RWPE1 (cell line): ENCODE measurements at regions not wholly inside any gene's neighbourhood (a gene's known extent, or its start where the extent isn't known, plus 50 kb on each side); places are given as distances from the start of the nearest gene placed in this dataset.

Experiments used
- CTCF ChIA-PET: fragments of 350-600 bp; sonication (Branson Sonifier 250); formaldehyde crosslinking; extraction: SDS; loops from one replicate; lab custom pipeline; 2021; lab: Yijun Ruan, JAX
- POLR2A ChIA-PET: fragments of 400-600 bp; formaldehyde crosslinking; extraction: SDS; loops from one replicate; lab custom pipeline; 2020; ENCODE audit warnings: antibody characterized with exemption; ENCODE audit not compliant: low non-redundant PET; lab: Yijun Ruan, JAX
- DNase-seq: peaks from one replicate; pipeline ENCODE4 v3.0.0; 2012; ENCODE audit warnings: low spot score
- H3K27ac ChIP-seq: fragments of 450-650 bp; 2 replicates; pipeline ENCODE4 v1.5.1; 2017
- TF ChIP-seq, protein P1 (sequence below): fragments of 450-650 bp; conservative IDR thresholded peaks from 2 replicates; pipeline ENCODE4 v1.5.1; 2017; ENCODE audit warnings: low read depth, mild to moderate bottlenecking

DNA sequence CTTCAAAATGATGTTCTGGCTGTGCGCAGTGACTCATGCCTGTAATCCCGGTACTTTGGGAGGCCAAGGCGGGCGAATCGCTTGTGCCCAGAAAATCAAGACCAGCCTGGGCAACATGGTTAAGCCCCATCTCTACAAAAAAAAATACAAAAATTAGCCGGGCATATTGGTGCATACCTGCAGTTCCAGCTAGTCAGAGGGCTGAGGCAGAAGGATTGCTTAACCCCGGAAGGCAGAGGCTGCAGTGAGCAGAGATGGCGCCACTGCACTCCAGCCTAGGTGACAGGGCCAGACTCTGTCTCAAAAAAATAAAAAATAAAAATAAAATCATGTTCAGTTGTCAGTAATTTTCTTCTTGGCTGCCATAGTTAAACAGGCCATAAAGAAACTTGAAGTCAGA, 245.9 kb upstream of the USP15 start:
- no peak overlapping the region for H3K27ac ChIP-seq
- POLR2A ChIA-PET: no interaction called here
- DNase-seq: no peak
- CTCF ChIA-PET: no interaction called here
- TF ChIP-seq, protein P1, sequence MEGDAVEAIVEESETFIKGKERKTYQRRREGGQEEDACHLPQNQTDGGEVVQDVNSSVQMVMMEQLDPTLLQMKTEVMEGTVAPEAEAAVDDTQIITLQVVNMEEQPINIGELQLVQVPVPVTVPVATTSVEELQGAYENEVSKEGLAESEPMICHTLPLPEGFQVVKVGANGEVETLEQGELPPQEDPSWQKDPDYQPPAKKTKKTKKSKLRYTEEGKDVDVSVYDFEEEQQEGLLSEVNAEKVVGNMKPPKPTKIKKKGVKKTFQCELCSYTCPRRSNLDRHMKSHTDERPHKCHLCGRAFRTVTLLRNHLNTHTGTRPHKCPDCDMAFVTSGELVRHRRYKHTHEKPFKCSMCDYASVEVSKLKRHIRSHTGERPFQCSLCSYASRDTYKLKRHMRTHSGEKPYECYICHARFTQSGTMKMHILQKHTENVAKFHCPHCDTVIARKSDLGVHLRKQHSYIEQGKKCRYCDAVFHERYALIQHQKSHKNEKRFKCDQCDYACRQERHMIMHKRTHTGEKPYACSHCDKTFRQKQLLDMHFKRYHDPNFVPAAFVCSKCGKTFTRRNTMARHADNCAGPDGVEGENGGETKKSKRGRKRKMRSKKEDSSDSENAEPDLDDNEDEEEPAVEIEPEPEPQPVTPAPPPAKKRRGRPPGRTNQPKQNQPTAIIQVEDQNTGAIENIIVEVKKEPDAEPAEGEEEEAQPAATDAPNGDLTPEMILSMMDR: no peak

DNA sequence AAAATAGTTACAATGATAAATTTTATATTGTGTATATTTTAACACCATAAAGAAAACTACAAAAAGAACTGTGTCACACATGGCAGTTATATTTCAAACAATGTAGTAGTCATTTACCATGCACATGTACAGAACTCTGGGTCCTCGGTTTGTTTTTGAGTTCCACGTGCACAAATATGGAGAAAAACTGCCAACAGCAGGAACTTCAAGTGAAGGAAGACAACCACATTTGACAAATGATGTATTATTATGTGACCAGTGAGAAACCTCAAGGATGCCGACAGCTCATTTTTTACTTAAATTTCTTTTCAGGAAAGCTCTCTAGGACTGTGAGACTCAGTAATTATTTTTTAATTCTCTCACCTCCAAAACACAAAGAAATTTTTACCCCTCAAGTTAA, 244.2 kb upstream of the USP15 start:
- TF ChIP-seq, protein P1: no peak
- CTCF ChIA-PET: no interaction called here
- DNase-seq: no peak
- no peak overlapping the region for H3K27ac ChIP-seq
- POLR2A ChIA-PET: no interaction called here

DNA sequence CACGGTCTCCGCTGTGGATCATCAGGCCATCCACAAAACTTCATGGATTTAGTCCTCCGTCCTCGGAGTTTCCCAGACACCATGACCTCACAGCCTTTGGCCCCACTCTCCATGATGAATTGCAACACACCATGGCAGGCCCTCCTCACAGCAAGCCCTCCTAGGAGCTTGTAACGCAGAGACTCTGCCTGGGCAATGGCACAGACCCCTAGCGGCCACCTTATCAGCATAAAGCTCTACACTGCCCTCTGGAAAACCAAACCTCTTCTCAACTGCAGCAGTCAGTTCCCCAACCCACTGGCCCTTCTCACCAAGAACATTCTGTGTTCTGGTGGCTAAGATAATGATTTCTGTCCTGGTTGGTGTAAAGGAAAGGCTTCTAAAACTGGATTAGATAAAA, 238.4 kb upstream of the USP15 start:
- POLR2A ChIA-PET: no interaction called here
- no peak overlapping the region for H3K27ac ChIP-seq
- CTCF ChIA-PET: no interaction called here
- no peak for DNase-seq
- TF ChIP-seq, protein P1: no peak

DNA sequence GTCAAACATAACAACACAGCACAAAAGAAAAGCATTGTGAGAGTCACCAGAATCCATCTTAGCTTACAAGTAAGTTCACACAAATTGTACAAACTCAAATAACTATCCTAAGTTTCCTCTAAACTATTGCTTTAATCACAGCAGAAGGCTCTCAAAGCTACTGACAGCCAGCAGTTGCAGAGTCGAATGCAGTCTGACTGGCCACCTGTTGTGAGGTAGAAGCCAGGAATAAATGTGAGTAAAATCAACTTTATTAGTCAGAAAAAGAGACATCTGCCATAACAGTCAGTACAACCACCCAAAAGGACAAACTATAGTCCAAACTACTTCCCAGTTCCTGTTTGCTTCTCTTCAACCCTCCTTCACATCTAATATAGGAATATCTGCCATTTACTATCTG, 231.7 kb upstream of the USP15 start:
- no peak for DNase-seq
- CTCF ChIA-PET: no interaction called here
- H3K27ac ChIP-seq: no peak overlapping the region
- POLR2A ChIA-PET: no interaction called here
- TF ChIP-seq, protein P1: no peak

DNA sequence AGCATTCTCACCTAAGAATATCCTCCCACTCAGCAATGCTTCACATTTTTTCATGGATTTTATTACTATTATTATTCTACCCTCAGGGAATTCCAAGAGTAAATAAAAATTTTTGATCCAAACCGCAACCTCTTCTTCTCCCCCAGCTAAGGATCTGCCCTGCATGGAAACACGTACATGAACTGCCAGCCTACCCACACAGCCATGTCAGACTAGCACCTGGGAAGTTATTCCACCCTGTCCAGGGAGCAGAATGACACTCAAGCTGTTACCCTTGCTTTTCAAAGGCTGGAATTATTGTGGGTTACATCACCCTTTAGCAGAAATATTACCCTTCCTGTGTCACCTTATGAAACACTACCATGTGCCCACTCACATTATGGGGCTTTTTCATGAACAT, 227.3 kb upstream of the USP15 start:
- H3K27ac ChIP-seq: no peak overlapping the region
- POLR2A ChIA-PET: no interaction called here
- DNase-seq: no peak
- TF ChIP-seq, protein P1: no peak
- CTCF ChIA-PET: no interaction called here

DNA sequence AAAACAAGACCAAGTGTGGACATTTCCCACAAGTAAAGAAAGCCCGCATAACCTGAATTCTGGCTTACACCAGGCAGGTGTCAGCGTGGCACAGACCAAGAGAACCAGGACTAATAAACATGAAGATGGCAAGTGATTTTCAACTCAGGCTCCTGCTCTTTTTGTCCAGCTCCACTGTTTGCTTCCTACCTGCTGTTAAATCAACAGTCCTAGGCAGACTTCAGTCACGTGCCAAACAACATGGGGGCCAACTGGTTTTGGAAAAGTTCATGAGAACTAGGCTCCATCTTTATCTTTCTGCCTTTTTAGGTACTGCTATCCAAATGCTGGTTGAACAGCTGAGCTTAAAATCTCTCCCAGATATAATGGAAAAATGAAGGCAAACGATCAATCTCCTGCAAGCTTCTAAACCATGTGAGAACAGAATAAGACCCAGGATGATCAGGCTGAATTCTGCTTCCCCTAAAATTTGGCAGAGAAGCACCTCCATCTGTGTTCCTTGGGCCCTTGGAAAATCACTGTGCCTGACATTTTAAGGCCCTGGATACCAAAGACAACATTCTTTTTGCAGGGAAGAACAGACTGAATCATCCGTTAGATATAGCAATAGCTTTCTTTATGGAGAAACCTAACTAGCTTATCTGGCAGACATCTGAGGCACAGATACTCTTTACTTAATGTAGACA, 215.6 kb upstream of the USP15 start:
- ChIA-PET POLR2A (no interaction called here), CTCF (no interaction called here)
- DNase-seq: no peak
- H3K27ac ChIP-seq: no peak overlapping the region
- TF ChIP-seq, protein P1: no peak
